SK-MEL-5 (cell line): ENCODE measurements at regions not wholly inside any gene's neighbourhood (a gene's known extent, or its start where the extent isn't known, plus 50 kb on each side); places are given as distances from the start of the nearest gene placed in this dataset.

Source experiments
- DNase-seq: peaks from one replicate; pipeline ENCODE4 v3.0.0-alpha.2; 2016; ENCODE audit warnings: low read depth, low spot score
- in situ Hi-C: cut with HindIII; loops from 2 replicates; pipeline ENCODE4 v1.10.0; 2016; ENCODE audit warnings: low sequenced_read_pairs, high pct_unique_total_duplicates, low pct_unique_long_range_greater_than_20kb

- in situ Hi-C loops: no loop called here
- DNase-seq: no peak
These were observed 358.2 kb upstream of the TLE4 start for GRCh38 chr9:79213417-79214125.

- in situ Hi-C loops: no loop called here
- no peak for DNase-seq
These were observed 355.9 kb upstream of the TLE4 start for GRCh38 chr9:79215821-79216220.

GRCh38 chr9:79220251-79220650 lies 351.5 kb upstream of the TLE4 start:
- DNase-seq: no peak
- in situ Hi-C loops: no loop called here

GRCh38 chr9:79220666-79221065 lies 351.1 kb upstream of the TLE4 start:
- DNase-seq: no peak
- in situ Hi-C loops: no loop called here

GRCh38 chr9:79221084-79221483 lies 350.7 kb upstream of the TLE4 start:
- in situ Hi-C loops: no loop called here
- DNase-seq: no peak

GRCh38 chr9:79222483-79222882 lies 349.3 kb upstream of the TLE4 start:
- DNase-seq: no peak
- in situ Hi-C loops: no loop called here

GRCh38 chr9:79224672-79225433 lies 346.9 kb upstream of the TLE4 start:
- no peak for DNase-seq

GRCh38 chr9:79233542-79233941 lies 338.2 kb upstream of the TLE4 start:
- DNase-seq: peak; percentile 80
- in situ Hi-C loops: no loop called here

More at GRCh38 chr9:79224672-79225433, 346.9 kb upstream of the TLE4 start:
- in situ Hi-C loops: no loop called here

- DNase-seq: no peak
- in situ Hi-C loops: no loop called here
These were observed 335.3 kb upstream of the TLE4 start for GRCh38 chr9:79236466-79236865.

GRCh38 chr9:79237861-79238260 lies 333.9 kb upstream of the TLE4 start:
- in situ Hi-C loops: no loop called here
- DNase-seq: no peak

- no peak for DNase-seq
- in situ Hi-C loops: no loop called here
These were observed 331.0 kb upstream of the TLE4 start for GRCh38 chr9:79240774-79241173.

GRCh38 chr9:79242489-79242888 lies 329.3 kb upstream of the TLE4 start:
- in situ Hi-C loops: no loop called here
- DNase-seq: no peak

GRCh38 chr9:79246170-79246569 lies 325.6 kb upstream of the TLE4 start:
- no peak for DNase-seq
- in situ Hi-C loops: no loop called here

- no peak for DNase-seq
- in situ Hi-C loops: no loop called here
These were observed 324.7 kb upstream of the TLE4 start for GRCh38 chr9:79247021-79247420.

- in situ Hi-C loops: no loop called here
These were observed 321.0 kb upstream of the TLE4 start for GRCh38 chr9:79250806-79251205.

GRCh38 chr9:79254900-79255650 lies 316.7 kb upstream of the TLE4 start:
- peak; percentile 33 for DNase-seq
- in situ Hi-C loops: no loop called here

More at GRCh38 chr9:79250806-79251205, 321.0 kb upstream of the TLE4 start:
- DNase-seq: no peak

GRCh38 chr9:79255651-79256260 lies 316.0 kb upstream of the TLE4 start:
- in situ Hi-C loops: no loop called here
- DNase-seq: no peak

- no peak for DNase-seq
- in situ Hi-C loops: no loop called here
These were observed 315.0 kb upstream of the TLE4 start for GRCh38 chr9:79256691-79257213.
